Panc1 (cell line): ENCODE measurements at regions not wholly inside any gene's neighbourhood (a gene's known extent, or its start where the extent isn't known, plus 50 kb on each side); places are given as distances from the start of the nearest gene placed in this dataset.

Experiments
- ATAC-seq: fragments of 200-7000 bp; cut with Tn5 transposase; 2 replicates; pipeline ENCODE4 v1.9.1; 2020; ENCODE audit warnings: mild to moderate bottlenecking, moderate library complexity
- BruUV-seq: library from RNA; stranded (reverse); fragments of 400-500 nt; replicated peaks from 2 replicates; lab custom pipeline; 2021; lab: Mats Ljungman, UMichigan
- CTCF ChIA-PET: fragments of 300-600 bp; sonication (Branson Sonifier 250); formaldehyde crosslinking; loops from one replicate; lab custom pipeline; 2022; ENCODE audit warnings: antibody characterized with exemption; lab: Charles Lee
- POLR2A ChIA-PET: fragments of 300-600 bp; sonication (Branson Sonifier 250); formaldehyde crosslinking; loops from one replicate; lab custom pipeline; 2022; ENCODE audit warnings: antibody characterized with exemption; lab: Charles Lee
- DNase-seq: peaks from one replicate; pipeline ENCODE4 v3.0.0-alpha.2; 2010; ENCODE audit warnings: low read depth, low spot score
- H3K27ac ChIP-seq: 2 replicates; pipeline ENCODE4 v1.5.1; 2011; ENCODE audit warnings: mild to moderate bottlenecking, low read length, inconsistent platforms
- H3K27me3 ChIP-seq: fragments of 200-500 bp; sonication (Bioruptor generic); 2 replicates; pipeline ENCODE4 v1.6.0; 2014; ENCODE audit warnings: low read length, inconsistent platforms; ENCODE audit not compliant: control insufficient read depth, insufficient read depth
- H3K36me3 ChIP-seq: fragments of 200-500 bp; sonication (Bioruptor generic); 2 replicates; pipeline ENCODE4 v1.5.1; 2014; ENCODE audit warnings: inconsistent platforms, mild to moderate bottlenecking, low read length, moderate library complexity; ENCODE audit not compliant: control insufficient read depth, insufficient read depth
- H3K4me1 ChIP-seq: 2 replicates; pipeline ENCODE4 v1.5.1; 2011; ENCODE audit warnings: inconsistent platforms, mild to moderate bottlenecking, low read length, moderate library complexity; ENCODE audit not compliant: control insufficient read depth, insufficient read depth
- H3K4me3 ChIP-seq, 2 experiments: 2 replicates each; pipeline ENCODE4 v1.5.1; 2011 to 2012; ENCODE audit warnings: low read depth in 2 of 2, low read length in 2 of 2, mild to moderate bottlenecking in 2 of 2, inconsistent platforms in 1 of 2, moderate library complexity in 1 of 2
- H3K9me3 ChIP-seq: fragments of 200-500 bp; sonication (Bioruptor generic); 2 replicates; pipeline ENCODE4 v1.5.1; 2014; ENCODE audit warnings: low read depth, mild to moderate bottlenecking, inconsistent platforms, low read length, moderate library complexity; ENCODE audit not compliant: control insufficient read depth, insufficient read depth
- CTCF ChIP-seq: fragments of 450-650 bp; IDR thresholded peaks from 2 replicates; pipeline ENCODE4 v1.5.1; 2017; ENCODE audit warnings: mild to moderate bottlenecking
- POLR2AphosphoS5 ChIP-seq: IDR thresholded peaks from 2 replicates; pipeline ENCODE4 v1.6.1; 2012; ENCODE audit warnings: mild to moderate bottlenecking, low read depth, low read length, moderate library complexity
- REST ChIP-seq, 2 experiments: IDR thresholded peaks; 2 replicates each; pipeline ENCODE4 v1.6.1; 2011 to 2012; ENCODE audit warnings: low read depth in 2 of 2, control low read depth in 1 of 2, low read length in 1 of 2, mild to moderate bottlenecking in 1 of 2, moderate library complexity in 1 of 2; ENCODE audit not compliant: insufficient read depth in 1 of 2
- SIN3A ChIP-seq: IDR thresholded peaks from 2 replicates; pipeline ENCODE4 v1.6.1; 2012; ENCODE audit warnings: low read depth, mild to moderate bottlenecking, low read length, moderate library complexity, borderline replicate concordance; ENCODE audit not compliant: insufficient read depth
- TCF7L2 ChIP-seq: IDR thresholded peaks from 2 replicates; pipeline ENCODE4 v1.6.1; 2011; ENCODE audit warnings: mild to moderate bottlenecking, low read depth, low read length, inconsistent platforms
- in situ Hi-C: cut with HindIII; loops from 2 replicates; pipeline ENCODE4 v1.10.0; 2016; ENCODE audit warnings: low sequenced_read_pairs, low pct_unique_long_range_greater_than_20kb
- intact Hi-C: fragments of 100-400 bp; cut with micrococcal nuclease; formaldehyde crosslinking; loops from one replicate; pipeline ENCODE4 v1.10.0; 2022; ENCODE audit not compliant: unreplicated experiment

GRCh38 chr13:64164435-64164834, 2748.8 kb upstream of the PCDH20 start:
- in situ Hi-C loops, result no loop called here
- no TSS peak for BruUV-seq
- POLR2A ChIA-PET, result no interaction called here
- ATAC-seq (no peak), DNase-seq (no peak)
- Histone ChIP-seq H3K4me3 (no peak overlapping the region), H3K27ac (no peak overlapping the region), H3K36me3 (no peaks in the 10 kb centered on the region; the same call in 1 of the 2 replicates), H3K27me3 (no peaks in the 10 kb centered on the region), H3K9me3 (no peaks in the 10 kb centered on the region), H3K4me1 (no peaks in the 10 kb centered on the region)
- TF ChIP-seq CTCF, result no peak
- TF ChIP-seq SIN3A, result no peak
- TF ChIP-seq TCF7L2, result no peak
- TF ChIP-seq POLR2AphosphoS5, result no peak
- no peak for TF ChIP-seq REST (IDR thresholded peaks at IDR 0.05; ENCODE audit: insufficient read depth in 1 of 2, low read depth in 2 of 2, low read length in 1 of 2)
- intact Hi-C loops, result no loop called here
- CTCF ChIA-PET, result no interaction called here

- Histone ChIP-seq H3K27me3 (no peaks in the 10 kb centered on the region), H3K36me3 (no peaks in the 10 kb centered on the region; the same call in 1 of the 2 replicates), H3K4me3 (no peak overlapping the region), H3K9me3 (no peaks in the 10 kb centered on the region), H3K4me1 (no peaks in the 10 kb centered on the region), H3K27ac (no peak overlapping the region)
- TF ChIP-seq POLR2AphosphoS5, result no peak
- no peak for TF ChIP-seq SIN3A
- no peak for TF ChIP-seq CTCF
- no peak for TF ChIP-seq REST (IDR thresholded peaks at IDR 0.05; ENCODE audit: insufficient read depth in 1 of 2, low read depth in 2 of 2, low read length in 1 of 2)
- TF ChIP-seq TCF7L2, result no peak
- ChIA-PET CTCF (no interaction called here), POLR2A (no interaction called here)
- DNase-seq (no peak), ATAC-seq (no peak)
- no TSS peak for BruUV-seq
- intact Hi-C loops, result no loop called here
- in situ Hi-C loops, result no loop called here
These were observed 2744.8 kb upstream of the PCDH20 start for GRCh38 chr13:64160479-64160878.
